ENCODE measurements at regions not wholly inside any gene's neighbourhood (a gene's known extent, or its start where the extent isn't known, plus 50 kb on each side); places are given as distances from the start of the nearest gene placed in this dataset.

- no peak for DNase-seq (ENCODE audit: extremely low spot score)
- no peaks in the 10 kb centered on the region for H3K4me1 ChIP-seq (ENCODE audit: insufficient read depth)
- 26% methylated on average over 11 of the region's 11 CpGs for WGBS
- H3K27ac ChIP-seq (ENCODE audit: low read depth): no peak overlapping the region
- H3K4me3 ChIP-seq (ENCODE audit: low read depth, low read length): peak overlapping the region; percentile 9
- no peaks in the 10 kb centered on the region for H3K36me3 ChIP-seq (ENCODE audit: insufficient read depth)
These were observed 510.3 kb upstream of the ROBO1 start for GRCh38 chr3:80278056-80278455.

- DNase-seq (ENCODE audit: extremely low spot score): no peak
- no peaks in the 10 kb centered on the region for H3K36me3 ChIP-seq (ENCODE audit: insufficient read depth)
- H3K4me1 ChIP-seq (ENCODE audit: insufficient read depth): no peaks in the 10 kb centered on the region
- no peak overlapping the region for H3K27ac ChIP-seq (ENCODE audit: low read depth)
- H3K4me3 ChIP-seq (ENCODE audit: low read depth, low read length): no peak overlapping the region
These were observed 507.3 kb upstream of the ROBO1 start for GRCh38 chr3:80275120-80275519.

- Histone ChIP-seq H3K36me3 (ENCODE audit: insufficient read depth) (no peaks in the 10 kb centered on the region), H3K27ac (ENCODE audit: low read depth) (no peak overlapping the region), H3K4me1 (ENCODE audit: insufficient read depth) (no peaks in the 10 kb centered on the region), H3K4me3 (ENCODE audit: low read depth, low read length) (no peak overlapping the region)
- 54% methylated on average over 3 of the region's 3 CpGs for WGBS
- no peak for DNase-seq (ENCODE audit: extremely low spot score)
These were observed 495.5 kb upstream of the ROBO1 start for GRCh38 chr3:80263260-80263659.

GRCh38 chr3:80261082-80261481 lies 493.3 kb upstream of the ROBO1 start:
- H3K4me3 ChIP-seq (ENCODE audit: low read depth, low read length): no peak overlapping the region
- DNase-seq (ENCODE audit: extremely low spot score): no peak
- H3K36me3 ChIP-seq (ENCODE audit: insufficient read depth): no peaks in the 10 kb centered on the region
- H3K27ac ChIP-seq (ENCODE audit: low read depth): no peak overlapping the region
- H3K4me1 ChIP-seq (ENCODE audit: insufficient read depth): no peaks in the 10 kb centered on the region

GRCh38 chr3:80259736-80260135 lies 491.9 kb upstream of the ROBO1 start:
- Histone ChIP-seq H3K27ac (ENCODE audit: low read depth) (no peak overlapping the region), H3K4me1 (ENCODE audit: insufficient read depth) (no peaks in the 10 kb centered on the region), H3K4me3 (ENCODE audit: low read depth, low read length) (no peak overlapping the region), H3K36me3 (ENCODE audit: insufficient read depth) (no peaks in the 10 kb centered on the region)
- 67% methylated on average over 4 of the region's 4 CpGs for WGBS
- no peak for DNase-seq (ENCODE audit: extremely low spot score)

- no peaks in the 10 kb centered on the region for H3K36me3 ChIP-seq (ENCODE audit: insufficient read depth)
- WGBS: 96% methylated on average over 2 of the region's 2 CpGs
These were observed 484.3 kb upstream of the ROBO1 start for GRCh38 chr3:80252113-80252512.

GRCh38 chr3:80247766-80248165 lies 480.0 kb upstream of the ROBO1 start:
- Histone ChIP-seq H3K36me3 (ENCODE audit: insufficient read depth) (no peaks in the 10 kb centered on the region), H3K4me3 (ENCODE audit: low read depth, low read length) (no peak overlapping the region), H3K4me1 (ENCODE audit: insufficient read depth) (no peaks in the 10 kb centered on the region), H3K27ac (ENCODE audit: low read depth) (no peak overlapping the region)
- 90% methylated on average over 3 of the region's 3 CpGs for WGBS
- no peak for DNase-seq (ENCODE audit: extremely low spot score)

More at GRCh38 chr3:80252113-80252512, 484.3 kb upstream of the ROBO1 start:
- Histone ChIP-seq H3K4me3 (ENCODE audit: low read depth, low read length) (no peak overlapping the region), H3K4me1 (ENCODE audit: insufficient read depth) (no peaks in the 10 kb centered on the region), H3K27ac (ENCODE audit: low read depth) (no peak overlapping the region)
- DNase-seq (ENCODE audit: extremely low spot score): no peak

GRCh38 chr3:80244390-80244789 lies 476.6 kb upstream of the ROBO1 start:
- DNase-seq (ENCODE audit: extremely low spot score): no peak

GRCh38 chr3:80241791-80242190 lies 474.0 kb upstream of the ROBO1 start:
- Histone ChIP-seq H3K4me1 (ENCODE audit: insufficient read depth) (no peaks in the 10 kb centered on the region), H3K27ac (ENCODE audit: low read depth) (no peak overlapping the region), H3K36me3 (ENCODE audit: insufficient read depth) (no peaks in the 10 kb centered on the region), H3K4me3 (ENCODE audit: low read depth, low read length) (no peak overlapping the region)
- DNase-seq (ENCODE audit: extremely low spot score): no peak
- 100% methylated on average over 1 of the region's 1 CpG for WGBS

More at GRCh38 chr3:80244390-80244789, 476.6 kb upstream of the ROBO1 start:
- Histone ChIP-seq H3K4me1 (ENCODE audit: insufficient read depth) (no peaks in the 10 kb centered on the region), H3K4me3 (ENCODE audit: low read depth, low read length) (no peak overlapping the region), H3K36me3 (ENCODE audit: insufficient read depth) (no peaks in the 10 kb centered on the region), H3K27ac (ENCODE audit: low read depth) (no peak overlapping the region)
- WGBS: 26% methylated on average over 6 of the region's 6 CpGs

- Histone ChIP-seq H3K36me3 (ENCODE audit: insufficient read depth) (no peaks in the 10 kb centered on the region), H3K4me1 (ENCODE audit: insufficient read depth) (no peaks in the 10 kb centered on the region), H3K27ac (ENCODE audit: low read depth) (no peak overlapping the region), H3K4me3 (ENCODE audit: low read depth, low read length) (no peak overlapping the region)
- 80% methylated on average over 3 of the region's 3 CpGs for WGBS
- no peak for DNase-seq (ENCODE audit: extremely low spot score)
These were observed 471.5 kb upstream of the ROBO1 start for GRCh38 chr3:80239301-80239700.

- H3K27ac ChIP-seq (ENCODE audit: low read depth): no peak overlapping the region
- DNase-seq (ENCODE audit: extremely low spot score): no peak
- H3K4me3 ChIP-seq (ENCODE audit: low read depth, low read length): no peak overlapping the region
- no peaks in the 10 kb centered on the region for H3K36me3 ChIP-seq (ENCODE audit: insufficient read depth)
- WGBS: 27% methylated on average over 1 of the region's 1 CpG
- H3K4me1 ChIP-seq (ENCODE audit: insufficient read depth): no peaks in the 10 kb centered on the region
These were observed 470.8 kb upstream of the ROBO1 start for GRCh38 chr3:80238606-80239005.

- DNase-seq (ENCODE audit: extremely low spot score): peak; percentile 7
- no peak overlapping the region for H3K4me3 ChIP-seq (ENCODE audit: low read depth, low read length)
- no peaks in the 10 kb centered on the region for H3K36me3 ChIP-seq (ENCODE audit: insufficient read depth)
- H3K27ac ChIP-seq (ENCODE audit: low read depth): no peak overlapping the region
- H3K4me1 ChIP-seq (ENCODE audit: insufficient read depth): no peaks in the 10 kb centered on the region
These were observed 470.4 kb upstream of the ROBO1 start for GRCh38 chr3:80238152-80238551.

- 87% methylated on average over 3 of the region's 3 CpGs for WGBS
- no peaks in the 10 kb centered on the region for H3K36me3 ChIP-seq (ENCODE audit: insufficient read depth)
- no peaks in the 10 kb centered on the region for H3K4me1 ChIP-seq (ENCODE audit: insufficient read depth)
- H3K27ac ChIP-seq (ENCODE audit: low read depth): no peak overlapping the region
- no peak overlapping the region for H3K4me3 ChIP-seq (ENCODE audit: low read depth, low read length)
- DNase-seq (ENCODE audit: extremely low spot score): no peak
These were observed 466.9 kb upstream of the ROBO1 start for GRCh38 chr3:80234706-80235105.

GRCh38 chr3:80233576-80233975 lies 465.8 kb upstream of the ROBO1 start:
- H3K4me1 ChIP-seq (ENCODE audit: insufficient read depth): no peaks in the 10 kb centered on the region
- H3K36me3 ChIP-seq (ENCODE audit: insufficient read depth): no peaks in the 10 kb centered on the region
- DNase-seq (ENCODE audit: extremely low spot score): no peak
- WGBS: 64% methylated on average over 2 of the region's 2 CpGs
- H3K4me3 ChIP-seq (ENCODE audit: low read depth, low read length): no peak overlapping the region
- no peak overlapping the region for H3K27ac ChIP-seq (ENCODE audit: low read depth)

- H3K36me3 ChIP-seq (ENCODE audit: insufficient read depth): no peaks in the 10 kb centered on the region
- no peaks in the 10 kb centered on the region for H3K4me1 ChIP-seq (ENCODE audit: insufficient read depth)
- H3K4me3 ChIP-seq (ENCODE audit: low read depth, low read length): no peak overlapping the region
- 65% methylated on average over 5 of the region's 5 CpGs for WGBS
- no peak overlapping the region for H3K27ac ChIP-seq (ENCODE audit: low read depth)
- DNase-seq (ENCODE audit: extremely low spot score): no peak
These were observed 465.0 kb upstream of the ROBO1 start for GRCh38 chr3:80232760-80233159.
